Activated naive CD4-positive, alpha-beta T cell treated with anti-CD3 and anti-CD28 coated beads, Interleukin-2, amount 50 U/mL, for 16 hours (primary cell): ENCODE measurements at regions not wholly inside any gene's neighbourhood (a gene's known extent, or its start where the extent isn't known, plus 50 kb on each side); places are given as distances from the start of the nearest gene placed in this dataset.

Source experiments
- DNase-seq: peaks from one replicate; pipeline ENCODE4 v3.0.0-alpha.2; 2020

DNA sequence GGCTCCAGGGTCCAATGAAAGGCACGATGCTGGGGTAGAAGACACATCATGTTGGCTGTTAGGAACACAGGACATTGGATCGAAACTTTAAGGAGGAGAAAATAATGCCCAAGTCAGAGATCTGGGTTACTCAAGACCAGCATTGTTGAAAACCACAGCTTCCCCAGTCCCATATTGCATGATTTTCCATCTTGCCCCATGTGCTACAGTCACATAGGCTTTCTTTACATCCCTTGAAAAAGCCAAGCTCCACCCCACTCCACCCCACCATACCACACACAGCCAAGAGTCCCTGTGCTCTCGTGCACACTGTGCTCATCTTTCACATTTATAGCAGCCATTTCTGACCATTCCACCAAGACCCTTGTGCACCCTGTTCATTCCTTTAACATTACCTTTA lies 636.2 kb downstream of the DIAPH3 start:
- DNase-seq: no peak

DNA sequence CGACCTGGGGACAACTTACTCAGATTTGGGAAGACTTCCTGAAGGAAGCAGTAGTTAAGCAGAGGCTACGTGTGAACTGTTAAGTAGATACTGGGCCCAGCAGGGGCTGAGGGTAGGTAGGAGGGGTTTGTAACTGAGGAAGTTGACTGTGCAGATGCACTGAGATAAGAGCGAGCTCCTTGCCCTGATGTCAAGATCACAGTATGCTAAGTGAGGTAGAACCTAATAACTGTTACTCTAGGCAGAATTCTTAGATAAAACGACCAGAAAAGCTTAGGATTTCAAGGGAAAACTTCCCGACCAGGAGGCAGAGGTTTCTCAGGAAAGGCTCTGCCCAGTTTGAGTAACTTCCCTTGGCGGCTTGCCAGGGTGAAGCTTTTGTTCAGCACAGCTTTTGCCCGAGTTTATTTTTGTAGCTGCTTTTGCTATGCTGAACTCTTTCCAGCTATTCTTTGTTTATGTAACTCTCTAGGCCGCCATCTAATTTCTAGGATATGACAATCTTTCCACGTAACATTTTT lies 632.1 kb downstream of the DIAPH3 start:
- no peak for DNase-seq

GRCh38 chr13:59532405-59532804 lies 631.3 kb downstream of the DIAPH3 start:
- DNase-seq: no peak

- no peak for DNase-seq
Observed at GRCh38 chr13:59533561-59534555, 629.9 kb downstream of the DIAPH3 start.

DNA sequence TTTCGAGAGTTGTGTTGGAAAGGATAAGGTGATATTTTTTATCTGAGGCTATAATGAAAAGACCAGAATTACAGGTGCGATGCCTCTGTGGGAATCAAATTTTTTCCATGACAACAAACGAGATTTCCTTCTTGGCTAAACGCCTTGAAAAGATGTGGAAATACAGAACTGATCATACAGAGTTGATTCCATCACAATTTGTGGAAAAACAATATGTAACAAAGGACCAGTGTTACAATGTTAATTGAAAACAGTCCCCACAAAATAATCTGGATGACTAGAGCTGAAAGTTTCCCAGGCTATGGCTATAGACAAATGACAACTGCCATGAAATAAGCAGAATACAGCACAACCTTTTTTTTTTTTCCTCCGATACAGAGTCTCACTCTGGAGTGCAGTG lies 628.9 kb downstream of the DIAPH3 start:
- no peak for DNase-seq

- no peak for DNase-seq
Observed at GRCh38 chr13:59537500-59537899, 626.2 kb downstream of the DIAPH3 start.

- DNase-seq: no peak
Observed at GRCh38 chr13:59538512-59538911, 625.2 kb downstream of the DIAPH3 start.

DNA sequence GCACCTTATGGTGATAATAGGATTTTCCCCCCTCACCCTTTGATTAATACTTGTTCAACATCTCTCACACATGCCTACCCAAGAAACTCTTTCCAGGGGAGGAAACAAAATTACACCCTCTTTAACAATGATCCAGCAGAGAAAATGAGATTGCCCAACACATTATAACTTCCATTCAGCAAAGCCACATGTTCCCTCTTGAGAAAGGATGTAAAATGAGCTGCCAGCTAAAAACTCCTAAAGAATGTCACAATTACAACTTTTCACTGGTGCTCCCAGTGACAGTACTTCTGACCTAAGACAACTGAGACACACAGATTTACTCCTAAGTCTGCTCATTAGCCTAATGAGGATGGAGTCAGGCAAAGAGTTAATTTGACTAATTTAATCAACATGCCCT lies 621.4 kb downstream of the DIAPH3 start:
- no peak for DNase-seq

- no peak for DNase-seq
Observed at GRCh38 chr13:59543418-59543817, 620.3 kb downstream of the DIAPH3 start.

GRCh38 chr13:59545007-59545406 lies 618.7 kb downstream of the DIAPH3 start:
- no peak for DNase-seq

- no peak for DNase-seq
Observed at GRCh38 chr13:59546178-59546577, 617.5 kb downstream of the DIAPH3 start.

- DNase-seq: no peak
Observed at GRCh38 chr13:59547950-59548349, 615.8 kb downstream of the DIAPH3 start.

DNA sequence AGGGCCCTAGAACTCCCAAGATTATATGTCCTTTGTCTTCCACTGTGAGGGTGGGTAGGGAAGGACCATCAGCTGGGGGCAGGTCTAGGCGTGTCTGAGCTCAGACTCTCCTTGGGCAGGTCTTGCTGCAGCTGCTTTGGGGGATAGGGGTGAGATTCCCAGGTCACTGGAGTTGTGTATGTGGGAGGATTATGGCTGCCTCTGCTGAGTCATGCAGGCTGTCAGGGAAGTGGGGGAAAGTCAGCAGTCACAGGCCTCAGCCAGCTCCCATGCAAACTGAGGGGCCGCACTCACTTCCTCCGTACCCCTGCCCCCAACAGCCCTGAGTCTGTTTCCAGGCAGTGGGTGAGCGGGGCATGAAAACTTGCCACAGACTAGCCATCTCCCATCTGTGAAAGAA lies 600.8 kb downstream of the DIAPH3 start:
- no peak for DNase-seq

DNA sequence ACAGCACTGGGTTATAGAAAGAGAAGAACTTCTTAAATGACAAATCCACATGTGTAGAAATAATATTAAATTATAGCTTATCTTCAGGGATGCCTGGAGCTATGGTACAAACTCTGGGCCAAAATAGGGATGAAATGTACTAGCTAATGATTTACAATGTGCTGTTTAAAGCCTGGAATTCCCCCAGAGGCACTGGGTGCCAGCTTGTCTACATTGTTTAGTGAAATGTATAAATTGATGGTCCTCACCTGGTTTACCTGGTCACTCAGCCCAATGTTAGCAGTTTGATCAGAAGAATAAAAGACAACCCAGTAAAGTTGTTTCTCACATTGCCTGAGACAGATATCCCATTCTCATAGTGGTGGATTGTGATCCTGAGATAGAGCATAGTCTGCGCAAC lies 597.2 kb downstream of the DIAPH3 start:
- DNase-seq: no peak

DNA sequence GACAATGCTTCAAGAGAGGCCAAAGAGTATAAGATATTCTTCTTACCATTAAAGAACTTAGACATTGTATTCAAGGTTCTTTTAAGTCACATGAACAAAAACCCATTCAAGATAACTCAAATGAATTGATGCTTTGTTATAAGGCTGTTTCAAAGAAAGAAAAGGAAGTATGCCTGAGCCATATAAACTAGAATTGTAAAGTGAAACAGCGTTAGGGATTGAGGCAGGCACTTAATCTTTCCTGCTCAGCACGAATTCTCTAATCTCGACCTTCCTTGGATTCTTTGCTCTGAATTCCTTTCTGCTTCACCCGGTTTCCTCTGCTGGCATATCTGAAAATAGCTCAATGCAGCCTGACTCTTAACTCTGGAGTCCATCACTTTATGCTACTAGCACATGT lies 595.4 kb downstream of the DIAPH3 start:
- no peak for DNase-seq

- DNase-seq: no peak
Observed at GRCh38 chr13:59570204-59570603, 593.5 kb downstream of the DIAPH3 start.

DNA sequence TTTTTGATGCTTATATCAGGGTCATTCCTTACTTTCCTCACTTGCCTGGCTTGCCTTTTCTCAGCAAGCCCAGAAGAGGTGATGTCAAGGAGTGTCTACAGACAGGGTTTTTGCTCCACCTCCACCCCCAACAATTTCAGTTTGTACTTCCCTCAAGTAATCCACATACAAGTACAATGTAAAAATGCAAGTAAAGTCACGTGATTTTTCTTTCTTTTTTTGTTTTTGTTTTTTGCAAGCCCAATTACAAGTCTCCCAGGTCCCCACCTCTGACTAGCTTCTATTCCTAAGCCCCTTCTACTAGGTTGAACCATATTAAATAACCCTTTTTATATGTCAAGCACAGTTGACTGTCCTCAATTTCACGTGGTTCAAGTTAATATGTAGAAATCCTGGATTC lies 579.6 kb downstream of the DIAPH3 start:
- no peak for DNase-seq

DNA sequence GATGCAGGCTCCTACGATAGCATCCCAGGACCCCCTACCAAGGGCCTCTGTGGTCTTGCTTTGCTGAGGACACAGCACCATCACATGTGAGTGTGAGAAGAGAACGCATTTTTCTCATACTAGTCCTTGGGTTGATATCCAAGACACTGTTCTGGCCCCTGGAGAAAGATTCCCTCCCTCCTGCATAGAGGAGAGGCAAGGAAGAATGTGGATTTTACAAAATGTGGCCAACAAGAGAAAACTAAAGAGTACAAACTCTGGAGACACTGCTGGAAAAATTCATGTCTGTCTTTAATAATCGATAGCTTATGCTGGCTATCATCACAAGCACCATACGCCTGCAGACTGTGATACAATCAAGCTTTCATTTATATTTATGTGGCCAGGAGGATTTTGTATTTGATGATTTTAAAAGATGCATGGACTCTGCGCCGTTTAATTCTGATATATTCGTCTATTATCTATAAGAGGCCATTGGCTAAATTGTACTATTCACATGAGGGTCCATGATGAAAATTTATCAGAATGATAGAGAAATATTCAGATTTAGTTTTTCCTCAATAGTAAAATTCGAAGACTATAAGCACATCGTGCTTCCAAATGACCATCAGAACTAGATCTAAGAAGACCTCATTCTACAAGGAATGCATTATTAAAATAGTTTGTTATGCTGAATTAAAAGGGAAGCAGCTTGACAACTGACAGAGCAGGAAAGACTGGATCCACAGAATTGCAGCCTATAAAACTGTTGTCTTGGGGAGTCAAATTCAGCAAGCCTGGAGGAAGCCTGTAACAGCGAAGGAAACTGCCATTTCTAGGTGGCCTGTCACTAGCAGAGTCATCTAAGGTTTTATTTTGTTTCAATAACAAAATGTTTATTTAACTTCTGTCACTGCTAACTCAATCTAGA lies 578.7 kb downstream of the DIAPH3 start:
- DNase-seq: no peak

GRCh38 chr13:59587030-59587429 lies 576.7 kb downstream of the DIAPH3 start:
- DNase-seq: no peak

- DNase-seq: no peak
Observed at GRCh38 chr13:59587971-59588716, 575.6 kb downstream of the DIAPH3 start.

GRCh38 chr13:59588717-59589067 lies 575.0 kb downstream of the DIAPH3 start:
- DNase-seq: no peak

DNA sequence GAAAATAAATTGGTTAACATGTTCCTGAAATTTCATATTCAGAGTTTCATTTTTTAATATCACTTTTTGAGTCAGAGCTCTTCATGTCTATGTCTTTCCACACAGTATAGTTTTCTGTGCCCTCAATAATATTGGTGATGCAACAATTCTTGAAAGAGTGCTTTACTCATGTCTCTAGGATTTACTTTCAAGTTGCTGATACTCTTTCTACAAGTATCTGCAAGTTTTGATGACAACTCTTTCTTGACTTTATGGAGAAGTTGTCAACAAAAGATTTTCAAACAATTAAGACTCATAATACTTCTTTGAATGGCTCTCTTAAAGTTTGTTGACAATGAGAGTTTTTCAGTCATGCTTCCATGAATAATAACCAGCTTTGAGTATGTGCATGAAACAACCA lies 561.7 kb downstream of the DIAPH3 start:
- no peak for DNase-seq

GRCh38 chr13:59603646-59604045 lies 560.1 kb downstream of the DIAPH3 start:
- DNase-seq: no peak
